HAP-1 (cell line): ENCODE measurements at regions not wholly inside any gene's neighbourhood (a gene's known extent, or its start where the extent isn't known, plus 50 kb on each side); places are given as distances from the start of the nearest gene placed in this dataset.

Experiments used
- DNase-seq, 2 experiments: peaks; one replicate each; pipeline ENCODE4 v3.0.0-alpha.2; 2016 to 2020; ENCODE audit warnings: low spot score in 2 of 2
- H3K27me3 ChIP-seq: fragments of 250-450 bp; sonication (Bioruptor Pico); 2 replicates; pipeline ENCODE4 v1.5.1; 2020; ENCODE audit warnings: low read depth, mild to moderate bottlenecking, moderate library complexity
- H3K36me3 ChIP-seq: fragments of 250-450 bp; sonication (Bioruptor Pico); replicated peaks from 2 replicates; pipeline ENCODE4 v1.5.1; 2020; ENCODE audit warnings: mild to moderate bottlenecking
- H3K4me1 ChIP-seq: fragments of 250-450 bp; sonication (Bioruptor Pico); 2 replicates; pipeline ENCODE4 v1.5.1; 2020; ENCODE audit warnings: mild to moderate bottlenecking
- H3K4me3 ChIP-seq: fragments of 250-450 bp; sonication (Bioruptor Pico); 2 replicates; pipeline ENCODE4 v1.5.1; 2020; ENCODE audit warnings: mild to moderate bottlenecking, moderate library complexity
- H3K9me3 ChIP-seq: fragments of 250-450 bp; sonication (Bioruptor Pico); 2 replicates; pipeline ENCODE4 v1.5.1; 2020; ENCODE audit warnings: mild to moderate bottlenecking, moderate library complexity
- in situ Hi-C: fragments of 300-500 bp; cut with MboI; formaldehyde crosslinking; loops from 3 replicates; pipeline ENCODE4 v1.14.3; 2020; ENCODE audit warnings: low sequenced_read_pairs, inconsistent platforms, mixed read lengths

- DNase-seq, result no peak
- H3K36me3 ChIP-seq, result no peaks in the 10 kb centered on the region
- no peaks in the 10 kb centered on the region for H3K9me3 ChIP-seq
- H3K4me3 ChIP-seq, result no peak overlapping the region
- in situ Hi-C loops, result no loop called here
- H3K27me3 ChIP-seq, result no peaks in the 10 kb centered on the region
- no peaks in the 10 kb centered on the region for H3K4me1 ChIP-seq
Measured at GRCh38 chr9:80540387-80540786, 968.6 kb downstream of the TLE4 start.

- Histone ChIP-seq H3K4me3 (no peak overlapping the region), H3K4me1 (no peaks in the 10 kb centered on the region), H3K27me3 (no peaks in the 10 kb centered on the region), H3K9me3 (no peaks in the 10 kb centered on the region), H3K36me3 (no peaks in the 10 kb centered on the region)
- in situ Hi-C loops, result no loop called here
- DNase-seq, result no peak
Measured at GRCh38 chr9:80538976-80539375, 967.2 kb downstream of the TLE4 start.

GRCh38 chr9:80522465-80522864 is 950.7 kb downstream of the TLE4 start:
- Histone ChIP-seq H3K4me3 (no peak overlapping the region), H3K36me3 (no peaks in the 10 kb centered on the region), H3K27me3 (no peaks in the 10 kb centered on the region), H3K9me3 (no peaks in the 10 kb centered on the region), H3K4me1 (no peaks in the 10 kb centered on the region)
- no peak for DNase-seq
- in situ Hi-C loops, result no loop called here

DNA sequence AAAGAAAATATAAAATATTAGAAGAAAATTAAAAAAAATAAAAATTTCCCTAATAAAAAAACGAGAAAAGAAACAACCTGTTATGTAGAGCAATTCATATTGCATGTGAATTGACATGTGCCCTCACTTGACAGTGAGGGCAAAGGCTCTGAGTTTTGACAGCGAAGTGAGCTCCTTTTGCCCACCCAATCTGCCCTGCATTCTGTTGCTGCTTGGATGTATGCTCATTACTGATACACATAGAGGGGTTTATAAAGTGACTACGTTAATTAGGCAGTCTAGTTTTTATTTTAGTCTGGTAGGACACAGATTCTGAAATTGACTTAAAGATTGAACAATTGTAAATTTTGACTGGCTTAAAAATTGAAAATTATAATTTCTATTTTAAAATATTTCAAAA is 949.4 kb downstream of the TLE4 start:
- no peak overlapping the region for H3K4me3 ChIP-seq
- no peaks in the 10 kb centered on the region for H3K4me1 ChIP-seq
- H3K9me3 ChIP-seq, result no peaks in the 10 kb centered on the region
- H3K36me3 ChIP-seq, result no peaks in the 10 kb centered on the region
- no peak for DNase-seq
- in situ Hi-C loops, result no loop called here
- no peaks in the 10 kb centered on the region for H3K27me3 ChIP-seq

GRCh38 chr9:80520231-80520630 is 948.5 kb downstream of the TLE4 start:
- Histone ChIP-seq H3K27me3 (no peaks in the 10 kb centered on the region), H3K4me3 (no peak overlapping the region), H3K36me3 (no peaks in the 10 kb centered on the region), H3K4me1 (no peaks in the 10 kb centered on the region), H3K9me3 (no peaks in the 10 kb centered on the region)
- in situ Hi-C loops, result no loop called here
- DNase-seq, result no peak

GRCh38 chr9:80518441-80518840 is 946.7 kb downstream of the TLE4 start:
- DNase-seq, result no peak
- Histone ChIP-seq H3K4me3 (no peak overlapping the region), H3K36me3 (no peaks in the 10 kb centered on the region), H3K27me3 (no peaks in the 10 kb centered on the region), H3K4me1 (no peaks in the 10 kb centered on the region), H3K9me3 (no peaks in the 10 kb centered on the region)
- in situ Hi-C loops, result no loop called here

GRCh38 chr9:80516679-80517078 is 944.9 kb downstream of the TLE4 start:
- DNase-seq, result no peak
- no peak overlapping the region for H3K4me3 ChIP-seq
- in situ Hi-C loops, result no loop called here
- H3K36me3 ChIP-seq, result no peaks in the 10 kb centered on the region
- H3K4me1 ChIP-seq, result no peaks in the 10 kb centered on the region
- no peaks in the 10 kb centered on the region for H3K9me3 ChIP-seq
- H3K27me3 ChIP-seq, result no peaks in the 10 kb centered on the region

DNA sequence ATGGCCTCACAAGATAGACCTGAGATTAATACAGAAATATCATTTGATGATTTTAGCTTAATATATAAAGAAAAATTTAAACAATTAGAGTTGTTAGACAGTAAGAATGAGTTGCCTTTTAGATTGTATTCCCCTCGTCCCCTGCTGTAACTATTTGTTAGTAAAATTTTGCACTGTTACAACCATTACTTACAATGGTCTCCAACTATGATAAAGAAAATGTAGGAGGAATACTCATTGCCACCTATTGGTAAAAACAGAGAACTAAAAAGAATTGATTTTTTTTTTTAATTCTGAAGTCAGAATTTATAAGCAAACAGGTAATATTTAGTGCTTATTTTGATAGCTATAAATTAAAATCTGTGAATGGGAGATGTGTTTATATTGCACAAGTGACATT is 937.6 kb downstream of the TLE4 start:
- in situ Hi-C loops, result no loop called here
- H3K9me3 ChIP-seq, result no peaks in the 10 kb centered on the region

DNA sequence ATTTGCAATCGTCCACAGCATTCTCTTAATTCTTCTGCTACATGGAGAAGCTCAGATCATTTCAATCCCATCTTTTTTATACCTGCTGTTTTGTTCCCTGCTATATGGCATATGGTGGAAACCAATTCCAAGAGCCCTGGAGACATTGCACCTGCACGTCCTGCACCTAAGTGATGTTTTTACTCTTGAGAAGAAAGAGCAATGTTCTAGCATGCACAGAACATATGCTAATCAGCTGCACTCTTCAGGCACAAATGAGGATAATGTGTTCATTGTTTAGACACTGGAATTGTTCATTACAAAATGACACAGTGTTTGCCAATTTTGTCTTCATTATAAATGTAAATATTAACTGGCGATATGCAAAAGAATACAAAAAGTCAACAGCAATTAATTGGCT is 935.8 kb downstream of the TLE4 start:
- H3K4me1 ChIP-seq, result no peaks in the 10 kb centered on the region
- no peaks in the 10 kb centered on the region for H3K9me3 ChIP-seq
- DNase-seq, result no peak
- H3K4me3 ChIP-seq, result no peak overlapping the region
- H3K36me3 ChIP-seq, result no peaks in the 10 kb centered on the region
- no peaks in the 10 kb centered on the region for H3K27me3 ChIP-seq
- in situ Hi-C loops, result no loop called here

More for the DNA sequence above, 937.6 kb downstream of the TLE4 start:
- H3K4me3 ChIP-seq, result no peak overlapping the region
- no peak for DNase-seq
- H3K4me1 ChIP-seq, result no peaks in the 10 kb centered on the region
- H3K27me3 ChIP-seq, result no peaks in the 10 kb centered on the region
- H3K36me3 ChIP-seq, result no peaks in the 10 kb centered on the region

DNA sequence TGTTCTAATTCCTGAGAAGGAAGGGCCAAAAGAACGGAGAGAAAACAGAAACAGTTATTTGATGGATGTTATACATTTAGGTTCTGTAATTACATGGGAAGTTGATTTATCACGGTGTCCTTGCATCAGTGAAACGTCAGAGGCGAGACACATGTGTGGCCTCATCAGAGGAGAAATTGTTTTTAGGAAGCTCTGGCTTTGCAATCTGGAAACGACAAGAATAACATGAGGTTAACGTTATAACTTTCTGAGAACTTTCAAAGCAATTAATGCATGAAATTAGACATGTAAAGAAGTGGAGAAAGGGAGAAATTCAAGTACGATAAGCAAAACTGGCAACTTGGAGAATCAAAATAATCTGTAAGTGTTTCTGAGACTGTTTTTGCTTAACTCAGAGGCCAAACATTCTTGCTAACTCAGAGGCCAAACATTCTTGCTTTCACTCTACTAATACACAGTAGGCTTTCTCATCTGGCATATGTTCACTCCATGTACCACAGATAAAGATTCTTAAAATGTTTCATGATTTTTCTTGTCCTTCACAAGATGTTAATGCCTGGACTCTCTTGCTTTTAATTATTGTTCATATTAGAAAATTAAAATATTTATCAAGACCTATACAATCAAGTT is 933.0 kb downstream of the TLE4 start:
- no peaks in the 10 kb centered on the region for H3K9me3 ChIP-seq
- no peaks in the 10 kb centered on the region for H3K4me1 ChIP-seq
- H3K27me3 ChIP-seq, result no peaks in the 10 kb centered on the region
- H3K4me3 ChIP-seq, result no peak overlapping the region
- H3K36me3 ChIP-seq, result no peaks in the 10 kb centered on the region
- in situ Hi-C loops, result no loop called here
- no peak for DNase-seq

GRCh38 chr9:80503671-80504281 is 932.0 kb downstream of the TLE4 start:
- DNase-seq, result no peak
- in situ Hi-C loops, result no loop called here
- H3K36me3 ChIP-seq, result no peaks in the 10 kb centered on the region

GRCh38 chr9:80502306-80502705 is 930.5 kb downstream of the TLE4 start:
- in situ Hi-C loops, result no loop called here
- H3K9me3 ChIP-seq, result no peaks in the 10 kb centered on the region
- H3K27me3 ChIP-seq, result no peaks in the 10 kb centered on the region
- no peaks in the 10 kb centered on the region for H3K36me3 ChIP-seq
- DNase-seq, result no peak
- no peaks in the 10 kb centered on the region for H3K4me1 ChIP-seq
- H3K4me3 ChIP-seq, result no peak overlapping the region

More at GRCh38 chr9:80503671-80504281, 932.0 kb downstream of the TLE4 start:
- H3K27me3 ChIP-seq, result no peaks in the 10 kb centered on the region
- no peaks in the 10 kb centered on the region for H3K4me1 ChIP-seq
- no peak overlapping the region for H3K4me3 ChIP-seq
- H3K9me3 ChIP-seq, result no peaks in the 10 kb centered on the region

- Histone ChIP-seq H3K9me3 (no peaks in the 10 kb centered on the region), H3K27me3 (no peaks in the 10 kb centered on the region), H3K36me3 (no peaks in the 10 kb centered on the region), H3K4me3 (no peak overlapping the region), H3K4me1 (no peaks in the 10 kb centered on the region)
- no peak for DNase-seq
- in situ Hi-C loops, result no loop called here
Measured at GRCh38 chr9:80501635-80502034, 929.9 kb downstream of the TLE4 start.

GRCh38 chr9:80500300-80500699 is 928.5 kb downstream of the TLE4 start:
- H3K4me3 ChIP-seq, result no peak overlapping the region
- H3K27me3 ChIP-seq, result no peaks in the 10 kb centered on the region
- in situ Hi-C loops, result no loop called here
- H3K4me1 ChIP-seq, result no peaks in the 10 kb centered on the region
- H3K9me3 ChIP-seq, result no peaks in the 10 kb centered on the region
- no peak for DNase-seq
- H3K36me3 ChIP-seq, result no peaks in the 10 kb centered on the region
